ENCODE measurements at regions not wholly inside any gene's neighbourhood (a gene's known extent, or its start where the extent isn't known, plus 50 kb on each side); places are given as distances from the start of the nearest gene placed in this dataset.

- TF ChIP-seq CTCF (IDR thresholded peaks at IDR 0.05) = no peak
- TF ChIP-seq POLR2A (IDR thresholded peaks at IDR 0.05) = no peak
Measured at GRCh38 chr2:185402474-185402873, 336.1 kb upstream of the FSIP2 start.

Data from testis (tissue), 2 donors.